ENCODE measurements at regions not wholly inside any gene's neighbourhood (a gene's known extent, or its start where the extent isn't known, plus 50 kb on each side); places are given as distances from the start of the nearest gene placed in this dataset.

DNA sequence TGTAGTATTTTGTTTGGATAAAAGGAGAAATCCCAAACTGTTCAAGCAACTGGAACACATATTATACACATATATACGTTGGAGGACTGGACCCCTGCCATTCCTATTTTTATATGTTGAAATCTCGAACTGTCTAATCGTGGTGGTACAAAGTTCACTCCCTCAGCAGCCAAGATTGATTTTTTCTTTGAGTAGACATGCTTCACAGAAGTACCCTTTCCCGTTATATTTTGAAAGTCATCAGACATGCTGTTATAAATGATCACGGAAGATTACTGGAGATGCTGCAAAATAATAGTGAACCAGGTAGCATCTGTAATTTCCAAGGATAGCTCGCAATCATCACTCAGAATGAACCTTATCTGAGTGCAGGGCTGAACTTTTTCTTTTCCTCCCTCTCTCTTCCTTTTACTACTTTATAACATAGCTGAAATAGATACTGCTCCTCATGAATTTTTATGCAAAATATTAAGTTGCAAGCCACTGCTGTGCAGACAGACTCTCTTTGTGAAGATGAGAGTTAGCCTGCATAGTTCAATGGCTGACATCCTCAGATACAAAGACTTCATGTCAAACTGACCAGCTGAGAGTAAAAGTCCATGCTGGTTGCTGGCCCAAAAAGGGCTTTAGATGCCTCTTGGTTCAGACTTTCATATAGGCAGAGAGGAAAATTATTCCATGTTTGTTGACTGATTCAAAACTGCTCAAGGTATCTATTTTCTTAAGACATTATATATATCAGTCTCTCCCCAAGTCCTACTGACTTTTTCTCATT, 451.9 kb downstream of the TMEM38B start:
- no peak overlapping the region for H3K4me2 ChIP-seq (ENCODE audit: low read length)
- no peak overlapping the region for H3K27ac ChIP-seq (ENCODE audit: low read length)
- H3K36me3 ChIP-seq (ENCODE audit: insufficient read depth, low read length), result no peaks in the 10 kb centered on the region
- no peak overlapping the region for H3K4me3 ChIP-seq (ENCODE audit: low read length)
- TF ChIP-seq TAF1 (IDR thresholded peaks at IDR 0.05; ENCODE audit: low read depth) (no peak), MXI1 (conservative IDR thresholded peaks at IDR 0.05; ENCODE audit: poor library complexity, severe bottlenecking) (no peak), REST (IDR thresholded peaks at IDR 0.05; ENCODE audit: borderline replicate concordance) (no peak), EP300 (conservative IDR thresholded peaks at IDR 0.05; ENCODE audit: poor library complexity, severe bottlenecking) (no peak), EZH2 (IDR thresholded peaks at IDR 0.05; ENCODE audit: borderline replicate concordance, insufficient read depth, low read length, poor library complexity, severe bottlenecking) (no peak), SMC3 (conservative IDR thresholded peaks at IDR 0.05; ENCODE audit: poor library complexity) (no peak), CTCF (IDR thresholded peaks at IDR 0.05; ENCODE audit: poor library complexity, severe bottlenecking) (no peak), POLR2AphosphoS5 (IDR thresholded peaks at IDR 0.05) (no peak), RAD21 (conservative IDR thresholded peaks at IDR 0.05) (no peak)
- no peaks in the 10 kb centered on the region for H3K9me3 ChIP-seq (ENCODE audit: low read length)
- H3K27me3 ChIP-seq (ENCODE audit: insufficient read depth, low read depth, low read length), result no peaks in the 10 kb centered on the region
- H3K9ac ChIP-seq (ENCODE audit: low read length), result no peak overlapping the region
- no peak overlapping the region for H2AFZ ChIP-seq (ENCODE audit: low read depth, low read length)
- H3K9me2 ChIP-seq (ENCODE audit: insufficient read depth, low read length), result no peaks in the 10 kb centered on the region
- H3K79me2 ChIP-seq (replicated peaks; ENCODE audit: insufficient read depth, low read length), result no peaks in the 10 kb centered on the region
- H4K20me1 ChIP-seq (ENCODE audit: insufficient read depth), result no peaks in the 10 kb centered on the region
- H3F3A ChIP-seq (ENCODE audit: insufficient read depth, low read length, poor library complexity, severe bottlenecking), result no peaks in the 10 kb centered on the region

- Histone ChIP-seq H3K9me3 (ENCODE audit: low read length) (no peaks in the 10 kb centered on the region), H3F3A (ENCODE audit: insufficient read depth, low read length, poor library complexity, severe bottlenecking) (no peaks in the 10 kb centered on the region), H4K20me1 (ENCODE audit: insufficient read depth) (no peaks in the 10 kb centered on the region), H3K36me3 (ENCODE audit: insufficient read depth, low read length) (no peaks in the 10 kb centered on the region), H3K9ac (ENCODE audit: low read length) (no peak overlapping the region), H2AFZ (ENCODE audit: low read depth, low read length) (no peak overlapping the region), H3K9me2 (ENCODE audit: insufficient read depth, low read length) (no peaks in the 10 kb centered on the region), H3K4me3 (ENCODE audit: low read length) (no peak overlapping the region), H3K79me2 (replicated peaks; ENCODE audit: insufficient read depth, low read length) (no peaks in the 10 kb centered on the region), H3K27ac (ENCODE audit: low read length) (no peak overlapping the region), H3K27me3 (ENCODE audit: insufficient read depth, low read depth, low read length) (no peaks in the 10 kb centered on the region), H3K4me2 (ENCODE audit: low read length) (no peak overlapping the region)
- TF ChIP-seq POLR2AphosphoS5 (IDR thresholded peaks at IDR 0.05), result no peak
These were observed 452.5 kb downstream of the TMEM38B start for GRCh38 chr9:106146886-106147285.

Data from neural cell (in vitro differentiated cells).